Inferior parietal cortex (tissue), 1 donor: ENCODE measurements at regions not wholly inside any gene's neighbourhood (a gene's known extent, or its start where the extent isn't known, plus 50 kb on each side); places are given as distances from the start of the nearest gene placed in this dataset.

Source experiments
- DNase-seq: peaks from one replicate; pipeline ENCODE4 v3.0.0-alpha.2; 2016; ENCODE audit errors: extremely low spot score

DNA sequence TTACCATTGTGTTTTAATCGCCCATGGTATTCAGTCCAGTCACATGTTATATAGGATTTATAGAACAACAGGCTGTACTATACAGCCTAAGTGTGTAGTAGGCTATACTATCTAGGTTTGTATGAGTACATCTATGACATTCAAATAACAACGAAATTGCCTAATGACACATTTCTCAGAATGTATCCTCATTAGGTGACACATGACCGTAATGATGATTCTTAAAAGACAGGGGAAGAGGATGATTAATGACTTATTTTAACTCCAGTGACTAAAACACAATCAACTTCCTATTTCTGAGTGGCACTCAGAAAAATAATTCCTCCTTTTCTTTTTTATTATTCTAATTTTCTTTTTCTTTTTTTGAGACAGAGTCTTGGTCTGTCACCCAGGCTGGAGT is 63.0 kb upstream of the ACSL3 start:
- DNase-seq = no peak

DNA sequence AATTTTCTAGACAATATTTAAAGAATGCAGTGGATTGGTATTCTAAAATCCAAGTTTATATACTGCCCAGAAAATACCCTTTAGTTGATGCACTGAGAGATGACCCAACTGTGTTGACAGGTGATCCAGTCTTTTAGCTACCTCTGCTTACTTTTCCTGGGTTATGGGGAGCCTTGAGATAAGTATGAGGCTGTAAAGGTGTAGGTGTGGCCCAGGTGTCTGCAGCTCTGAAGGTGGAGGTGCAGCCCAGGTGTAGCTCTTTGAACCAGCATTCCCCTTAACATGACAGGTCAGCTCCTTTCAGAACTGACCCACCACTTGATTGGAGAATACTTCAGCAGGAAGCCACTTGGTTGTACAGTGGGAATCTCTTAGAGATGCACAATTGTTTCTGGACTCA is 62.3 kb upstream of the ACSL3 start:
- no peak for DNase-seq

GRCh38 chr2:222799262-222799918 is 61.4 kb upstream of the ACSL3 start:
- DNase-seq = no peak

- DNase-seq = no peak
These were observed 58.2 kb upstream of the ACSL3 start for GRCh38 chr2:222802514-222803196.

GRCh38 chr2:222804351-222804750 is 56.5 kb upstream of the ACSL3 start:
- DNase-seq = no peak

DNA sequence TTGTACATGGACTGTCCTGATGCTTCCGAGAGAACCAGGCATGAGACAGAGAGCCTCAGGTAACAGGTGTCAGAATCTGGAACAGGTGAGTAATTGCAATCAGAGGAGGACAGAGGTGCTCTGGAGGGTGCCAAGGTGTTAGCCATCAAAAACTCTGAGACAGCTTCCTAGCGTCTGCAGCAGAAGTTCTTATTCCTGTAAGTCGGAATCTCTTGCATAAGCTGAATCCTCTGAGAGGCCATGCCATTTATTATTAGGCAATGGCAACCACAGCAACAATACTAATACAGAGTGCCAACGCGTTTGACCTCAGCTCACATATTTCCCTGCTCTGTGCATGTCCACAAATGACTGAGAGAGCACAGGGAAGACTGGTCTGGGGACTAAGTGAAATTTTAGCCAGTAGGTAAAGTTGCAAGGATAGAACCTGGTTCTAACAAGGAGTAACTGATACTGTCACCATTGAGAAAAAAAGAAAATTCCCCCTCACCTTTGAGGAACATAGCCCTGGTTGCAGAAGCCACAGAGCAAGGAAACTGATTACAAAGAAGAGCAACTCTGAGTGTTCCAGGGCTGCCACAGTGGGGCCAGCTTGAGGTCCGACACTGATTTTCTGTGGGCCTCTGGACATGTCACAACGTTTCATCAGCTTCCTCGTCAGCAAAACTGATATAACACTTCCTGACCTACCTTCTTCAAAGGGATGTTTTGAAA is 55.1 kb upstream of the ACSL3 start:
- DNase-seq = no peak

DNA sequence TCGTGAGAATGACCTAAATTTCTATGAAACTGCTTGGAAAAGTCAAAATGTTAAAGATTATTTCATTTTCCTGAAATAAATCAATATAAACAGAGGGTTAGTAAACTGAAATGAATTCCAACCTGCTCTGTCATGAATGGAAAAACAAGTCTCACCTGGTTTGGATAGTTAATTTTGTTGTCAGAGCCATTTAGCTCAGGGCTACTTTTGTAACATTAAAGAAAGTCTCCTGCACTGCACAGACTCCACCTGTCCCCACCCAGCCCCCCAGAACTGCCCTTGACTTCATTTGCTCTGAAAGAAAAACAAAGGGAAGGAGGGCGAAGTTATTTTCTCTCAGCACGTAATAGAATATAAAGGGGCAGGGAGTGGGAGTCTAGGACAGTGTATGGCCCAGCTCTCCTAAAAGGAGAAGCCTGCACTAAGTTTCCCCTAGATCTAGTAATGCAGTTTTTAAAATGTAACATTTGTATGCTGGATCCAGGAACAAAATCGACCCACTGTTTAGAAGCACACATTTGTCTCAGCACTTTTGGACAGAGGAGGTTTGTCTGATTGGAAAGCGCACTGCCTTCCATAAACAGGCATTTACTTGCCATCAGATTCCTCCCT is 54.2 kb upstream of the ACSL3 start:
- DNase-seq = no peak

DNA sequence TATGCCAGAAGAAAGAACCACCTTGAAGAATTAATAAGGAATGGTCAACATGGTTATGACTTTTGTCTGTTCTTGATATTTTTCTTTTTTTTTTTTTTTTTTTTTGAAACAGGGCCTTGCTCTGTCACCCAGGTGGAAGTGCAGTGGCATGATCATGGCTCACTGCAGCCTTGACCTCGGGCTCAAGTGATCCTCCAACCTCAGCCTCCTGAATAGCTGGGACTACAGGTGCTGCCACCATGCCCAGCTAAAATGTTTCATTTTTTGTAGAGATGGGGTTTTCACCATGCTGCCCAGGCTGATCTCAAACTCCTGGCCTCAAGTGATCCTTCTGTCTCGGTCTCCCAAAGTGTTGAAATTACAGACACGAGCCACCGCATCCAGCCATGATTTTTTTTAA is 53.4 kb upstream of the ACSL3 start:
- no peak for DNase-seq

DNA sequence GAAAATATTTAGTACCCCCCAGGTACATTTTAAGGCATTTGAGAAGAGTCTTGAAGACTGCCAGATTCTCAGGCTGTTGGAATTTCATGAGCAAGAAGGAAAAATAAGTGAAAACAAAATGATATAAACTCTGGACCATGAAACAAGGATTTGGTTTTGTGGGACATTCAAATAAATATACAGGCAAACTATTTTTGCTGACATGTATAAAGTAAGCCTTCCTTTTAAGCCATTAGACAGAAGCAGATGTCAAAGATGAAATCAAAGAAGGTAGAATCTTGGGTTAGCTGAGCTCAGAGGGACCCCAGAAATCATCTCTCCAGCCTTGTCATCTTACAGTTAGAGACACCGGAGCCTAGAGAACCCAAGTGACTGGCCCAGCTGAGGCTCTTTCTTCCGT is 51.3 kb upstream of the ACSL3 start:
- no peak for DNase-seq

GRCh38 chr2:222810044-222810443 is 50.8 kb upstream of the ACSL3 start:
- DNase-seq = no peak
